ENCODE measurements at regions not wholly inside any gene's neighbourhood (a gene's known extent, or its start where the extent isn't known, plus 50 kb on each side); places are given as distances from the start of the nearest gene placed in this dataset.

- no peak for DNase-seq (ENCODE audit: low read depth in 4 of 4, low spot score in 3 of 4)
These were observed 131.3 kb downstream of the WDR11 start for GRCh38 chr10:120982507-120982906.

- DNase-seq (ENCODE audit: low read depth in 4 of 4, low spot score in 3 of 4): no peak
These were observed 132.6 kb downstream of the WDR11 start for GRCh38 chr10:120983721-120984120.

- DNase-seq (ENCODE audit: low read depth in 4 of 4, low spot score in 3 of 4): no peak
These were observed 133.1 kb downstream of the WDR11 start for GRCh38 chr10:120984221-120984620.

GRCh38 chr10:120987359-120987758, 136.2 kb downstream of the WDR11 start:
- DNase-seq (ENCODE audit: low read depth in 4 of 4, low spot score in 3 of 4): no peak

GRCh38 chr10:120988751-120989150, 137.6 kb downstream of the WDR11 start:
- DNase-seq (ENCODE audit: low read depth in 4 of 4, low spot score in 3 of 4): no peak

- DNase-seq (ENCODE audit: low read depth in 4 of 4, low spot score in 3 of 4): no peak
These were observed 138.1 kb downstream of the WDR11 start for GRCh38 chr10:120989279-120989678.

GRCh38 chr10:120989996-120990598, 138.9 kb downstream of the WDR11 start:
- DNase-seq (ENCODE audit: low read depth in 4 of 4, low spot score in 3 of 4): no peak

- no peak for DNase-seq (ENCODE audit: low read depth in 4 of 4, low spot score in 3 of 4)
These were observed 139.7 kb downstream of the WDR11 start for GRCh38 chr10:120990831-120991230.

GRCh38 chr10:120993089-120993488, 141.9 kb downstream of the WDR11 start:
- no peak for DNase-seq (ENCODE audit: low read depth in 4 of 4, low spot score in 3 of 4)

- no peak for DNase-seq (ENCODE audit: low read depth in 4 of 4, low spot score in 3 of 4)
These were observed 144.6 kb downstream of the WDR11 start for GRCh38 chr10:120995768-120996167.

- no peak for DNase-seq (ENCODE audit: low read depth in 4 of 4, low spot score in 3 of 4)
These were observed 145.4 kb downstream of the WDR11 start for GRCh38 chr10:120996456-120997034.

- no peak for DNase-seq (ENCODE audit: low read depth in 4 of 4, low spot score in 3 of 4)
These were observed 146.2 kb downstream of the WDR11 start for GRCh38 chr10:120997313-120997712.

- DNase-seq (ENCODE audit: low read depth in 4 of 4, low spot score in 3 of 4): no peak
These were observed 146.6 kb downstream of the WDR11 start for GRCh38 chr10:120997756-120998155.

GRCh38 chr10:120998251-120998650, 147.1 kb downstream of the WDR11 start:
- no peak for DNase-seq (ENCODE audit: low read depth in 4 of 4, low spot score in 3 of 4)

- DNase-seq (ENCODE audit: low read depth in 4 of 4, low spot score in 3 of 4): no peak
These were observed 147.7 kb downstream of the WDR11 start for GRCh38 chr10:120998782-120999285.

GRCh38 chr10:120999868-121000267, 148.7 kb downstream of the WDR11 start:
- no peak for DNase-seq (ENCODE audit: low read depth in 4 of 4, low spot score in 3 of 4)

GRCh38 chr10:121002586-121003205, 151.5 kb downstream of the WDR11 start:
- DNase-seq (ENCODE audit: low read depth in 4 of 4, low spot score in 3 of 4): no peak

GRCh38 chr10:121005948-121006587, 154.9 kb downstream of the WDR11 start:
- DNase-seq (ENCODE audit: low read depth in 4 of 4, low spot score in 3 of 4): no peak

- DNase-seq (ENCODE audit: low read depth in 4 of 4, low spot score in 3 of 4): no peak
These were observed 156.1 kb downstream of the WDR11 start for GRCh38 chr10:121007264-121007663.

- no peak for DNase-seq (ENCODE audit: low read depth in 4 of 4, low spot score in 3 of 4)
These were observed 164.8 kb downstream of the WDR11 start for GRCh38 chr10:121015916-121016315.

- DNase-seq (ENCODE audit: low read depth in 4 of 4, low spot score in 3 of 4): no peak
These were observed 173.9 kb downstream of the WDR11 start for GRCh38 chr10:121024905-121025584.
